GM18520 (cell line): ENCODE measurements at regions not wholly inside any gene's neighbourhood (a gene's known extent, or its start where the extent isn't known, plus 50 kb on each side); places are given as distances from the start of the nearest gene placed in this dataset.
"Not testable (repeated sequence)": the region's sequence is repeated elsewhere in the genome, so short reads cannot be mapped to it uniquely, and the experiment has no call there.

Experiments used
- ATAC-seq: cut with Tn5 transposase; IDR thresholded peaks from one replicate; pipeline ENCODE4 v1.9.1; 2021; ENCODE audit not compliant: unreplicated experiment

- ATAC-seq = no peak
These were observed 987.7 kb downstream of the TSN start for GRCh38 chr2:122743021-122743675.

GRCh38 chr2:122745603-122746002 lies 990.2 kb downstream of the TSN start:
- no peak for ATAC-seq

DNA sequence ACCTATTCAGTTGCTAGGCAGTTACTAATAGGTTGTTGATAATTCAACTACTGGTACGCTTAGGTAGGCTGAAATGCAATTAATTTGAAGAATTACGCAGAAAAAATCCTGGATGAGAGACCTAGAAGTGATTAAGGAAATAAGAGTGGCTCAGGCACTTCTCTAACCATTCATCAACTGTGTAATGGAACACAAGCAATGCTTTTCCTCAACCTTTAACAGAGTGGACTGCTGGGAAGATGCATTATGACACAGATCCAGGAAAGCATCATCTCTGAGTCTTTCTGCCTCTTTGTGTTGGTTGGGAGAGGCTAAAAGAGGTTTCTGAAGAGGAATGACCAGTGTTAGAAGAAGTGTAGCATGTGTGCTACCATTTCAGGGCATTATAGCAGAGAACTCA lies 992.2 kb downstream of the TSN start:
- ATAC-seq = no peak

- ATAC-seq = no peak
These were observed 993.1 kb downstream of the TSN start for GRCh38 chr2:122748552-122749011.

DNA sequence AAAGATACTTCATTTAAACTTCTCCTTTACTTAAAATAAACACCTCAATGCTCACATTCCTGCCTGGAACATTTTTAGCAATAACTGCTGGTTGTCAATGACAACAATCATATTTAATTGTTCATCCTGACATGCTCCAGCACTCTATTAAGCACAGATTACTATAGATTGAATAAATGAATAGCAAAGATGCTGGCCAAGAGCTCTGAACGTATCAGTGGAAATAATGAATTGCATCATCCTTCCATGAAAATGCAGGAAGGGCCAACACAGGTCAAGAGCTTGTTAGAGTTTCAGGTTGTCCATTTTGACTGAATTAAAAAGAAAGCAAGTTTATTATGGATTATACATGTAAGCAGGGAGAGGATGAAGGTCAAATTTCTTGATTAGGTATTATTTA lies 994.0 kb downstream of the TSN start:
- ATAC-seq = no peak

DNA sequence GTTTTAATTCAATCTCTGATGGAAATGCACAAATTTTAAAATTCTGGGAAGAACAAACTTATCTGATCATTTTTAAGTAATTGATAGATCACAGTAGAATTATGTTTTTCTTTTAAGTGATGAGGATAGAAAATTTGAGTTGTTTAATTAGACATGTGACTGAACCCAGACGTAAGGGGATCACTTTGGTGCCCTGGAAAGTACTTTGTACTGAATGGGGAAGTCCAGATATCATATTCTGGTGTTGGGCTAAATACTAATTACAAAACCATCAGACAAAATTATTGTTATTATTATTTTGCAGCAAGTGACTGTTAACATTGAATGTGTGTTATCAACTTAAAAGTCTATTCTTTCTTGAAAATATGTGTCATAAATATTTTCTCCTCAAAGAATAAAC lies 994.6 kb downstream of the TSN start:
- no peak for ATAC-seq

DNA sequence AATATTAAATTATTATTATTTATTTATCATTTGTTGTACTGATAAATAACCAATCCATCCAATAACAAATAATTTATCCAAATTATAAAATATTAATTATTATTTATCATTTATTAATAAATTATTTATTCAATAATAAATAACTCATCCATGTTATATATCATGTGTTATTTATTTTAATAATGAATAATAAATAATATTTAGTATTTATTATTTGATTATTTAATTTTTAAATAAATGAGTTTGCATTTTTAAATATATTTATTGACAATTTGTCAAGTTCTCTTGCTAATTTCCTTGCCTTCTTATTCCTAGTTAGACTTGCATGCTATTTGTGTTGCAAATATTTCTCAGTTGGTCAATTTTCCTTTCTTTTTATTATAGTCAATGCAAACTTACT lies 995.4 kb downstream of the TSN start:
- no peak for ATAC-seq

GRCh38 chr2:122753336-122753735 lies 997.9 kb downstream of the TSN start:
- ATAC-seq = no peak

- no peak for ATAC-seq
These were observed 999.1 kb downstream of the TSN start for GRCh38 chr2:122754561-122754960.

DNA sequence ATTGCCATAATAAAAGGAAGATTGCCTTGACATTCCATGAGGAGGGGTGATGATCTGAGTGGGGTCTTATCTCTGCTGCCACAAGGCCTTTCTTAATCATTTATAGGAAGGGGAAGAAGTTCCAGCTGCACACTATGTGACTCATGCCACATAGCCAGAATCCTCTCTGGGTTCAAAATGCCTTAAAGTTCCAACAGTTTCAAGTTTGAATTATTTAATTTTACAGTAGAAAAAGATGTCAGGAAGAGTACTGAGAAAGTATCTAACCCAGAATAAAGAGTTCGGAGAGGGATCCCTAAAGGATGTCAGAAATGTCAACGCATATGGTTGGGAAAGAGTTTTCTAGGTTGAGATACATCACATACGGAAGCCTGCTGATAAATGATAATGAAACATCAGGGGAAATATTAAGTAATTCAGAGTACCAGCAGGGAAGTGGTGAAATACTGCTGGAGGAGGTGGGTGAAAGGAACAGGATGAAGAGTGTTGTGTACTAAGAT lies 999.9 kb downstream of the TSN start:
- ATAC-seq = no peak

- no peak for ATAC-seq
These were observed 1003.5 kb downstream of the TSN start for GRCh38 chr2:122758967-122759366.

DNA sequence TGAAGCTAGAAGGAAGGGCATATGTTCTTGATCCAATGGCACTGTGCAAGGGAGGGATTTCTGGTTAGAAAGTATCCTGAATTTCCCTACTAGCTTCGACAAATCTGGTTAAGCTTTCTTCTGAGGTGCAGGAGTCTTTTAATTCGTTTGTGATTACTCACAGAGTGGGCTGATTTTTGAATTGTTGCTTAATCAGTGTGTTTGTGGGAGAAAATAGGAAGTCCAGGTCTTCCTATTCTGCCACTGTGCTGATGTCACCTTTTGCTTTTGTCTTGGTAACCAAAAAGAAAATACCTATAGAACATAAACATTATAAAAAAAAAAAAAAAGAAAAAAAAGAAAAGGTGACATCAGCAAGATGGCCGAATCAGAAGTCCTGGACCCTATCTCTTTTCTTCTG lies 1008.6 kb downstream of the TSN start:
- ATAC-seq = no peak

DNA sequence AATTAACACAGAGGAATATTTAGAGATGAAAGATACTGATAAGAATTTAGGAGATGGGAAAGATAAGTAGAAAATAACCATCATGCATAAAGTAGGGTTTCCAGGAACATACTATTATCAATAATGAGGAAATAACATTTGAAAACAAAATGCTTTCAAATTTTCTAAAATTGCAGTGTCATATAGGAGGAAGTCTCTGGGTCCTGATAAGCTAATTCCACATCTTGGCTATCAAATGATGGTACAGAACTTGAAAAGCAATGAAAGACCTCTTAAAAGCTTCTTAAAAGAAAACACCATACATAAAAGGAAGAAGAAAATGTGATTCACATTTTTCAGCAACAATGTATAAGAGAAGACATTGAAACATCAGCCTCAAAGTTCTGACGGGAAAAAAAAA lies 1024.8 kb downstream of the TSN start:
- no peak for ATAC-seq

- no peak for ATAC-seq
These were observed 1038.6 kb downstream of the TSN start for GRCh38 chr2:122794100-122794499.

GRCh38 chr2:122795763-122796162 lies 1040.3 kb downstream of the TSN start:
- ATAC-seq = no peak

DNA sequence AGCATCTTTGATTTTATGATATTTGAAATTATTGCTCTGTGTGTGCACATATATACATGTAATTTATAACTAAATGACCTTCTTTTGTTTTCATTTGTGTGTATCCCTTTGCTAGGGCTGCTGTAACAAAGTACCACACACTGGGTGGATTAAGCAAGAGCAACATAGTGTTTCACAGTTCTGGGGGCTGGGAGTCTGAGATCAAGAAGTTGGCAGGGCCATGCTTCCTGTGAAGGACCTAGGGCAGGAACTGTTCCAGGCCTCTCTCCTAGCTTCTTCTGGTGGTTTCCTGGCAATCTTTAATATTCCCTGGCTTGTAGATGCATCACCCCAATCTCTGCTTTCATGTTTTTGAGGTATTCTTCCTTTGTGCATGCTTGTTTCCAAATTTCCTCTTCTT lies 1043.9 kb downstream of the TSN start:
- ATAC-seq = no peak

DNA sequence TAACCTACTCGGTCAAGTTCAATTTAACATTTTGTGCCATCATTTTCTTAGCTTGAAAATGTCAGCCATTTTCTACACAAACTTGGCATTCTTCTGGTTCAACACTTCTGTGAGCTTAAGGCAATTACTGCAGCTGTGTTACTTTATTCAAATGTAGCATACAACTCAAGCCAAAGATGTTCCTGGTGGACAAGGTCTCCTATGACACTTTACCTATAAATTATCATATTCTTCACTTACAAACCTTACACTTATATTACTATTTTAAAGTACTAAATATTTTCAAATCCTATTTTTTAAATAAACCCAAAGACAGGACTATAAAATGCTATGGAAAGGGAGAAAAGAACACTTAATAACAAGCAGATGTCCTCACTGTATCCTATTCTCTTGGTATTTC lies 1045.3 kb downstream of the TSN start:
- no peak for ATAC-seq

DNA sequence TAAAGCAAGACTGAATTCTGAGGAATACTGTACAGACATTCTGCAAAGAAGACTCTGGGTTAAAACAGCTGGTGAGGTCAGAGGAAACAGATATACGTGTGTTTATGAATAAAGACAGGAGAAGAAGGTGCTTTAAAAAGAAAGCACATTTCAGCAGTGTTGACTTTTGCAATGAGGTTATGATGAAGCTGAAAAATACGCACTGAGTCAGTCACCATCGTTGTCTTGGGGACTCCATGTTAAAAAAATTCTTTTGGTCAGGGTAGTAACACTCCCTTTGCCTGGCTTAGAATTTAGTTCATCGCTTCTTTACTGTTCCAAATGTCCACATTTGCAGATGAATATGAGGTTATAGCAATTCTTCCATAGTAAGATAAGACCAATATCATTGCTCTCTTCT lies 1049.0 kb downstream of the TSN start:
- no peak for ATAC-seq

GRCh38 chr2:122805346-122805745 lies 1049.9 kb downstream of the TSN start:
- no peak for ATAC-seq

DNA sequence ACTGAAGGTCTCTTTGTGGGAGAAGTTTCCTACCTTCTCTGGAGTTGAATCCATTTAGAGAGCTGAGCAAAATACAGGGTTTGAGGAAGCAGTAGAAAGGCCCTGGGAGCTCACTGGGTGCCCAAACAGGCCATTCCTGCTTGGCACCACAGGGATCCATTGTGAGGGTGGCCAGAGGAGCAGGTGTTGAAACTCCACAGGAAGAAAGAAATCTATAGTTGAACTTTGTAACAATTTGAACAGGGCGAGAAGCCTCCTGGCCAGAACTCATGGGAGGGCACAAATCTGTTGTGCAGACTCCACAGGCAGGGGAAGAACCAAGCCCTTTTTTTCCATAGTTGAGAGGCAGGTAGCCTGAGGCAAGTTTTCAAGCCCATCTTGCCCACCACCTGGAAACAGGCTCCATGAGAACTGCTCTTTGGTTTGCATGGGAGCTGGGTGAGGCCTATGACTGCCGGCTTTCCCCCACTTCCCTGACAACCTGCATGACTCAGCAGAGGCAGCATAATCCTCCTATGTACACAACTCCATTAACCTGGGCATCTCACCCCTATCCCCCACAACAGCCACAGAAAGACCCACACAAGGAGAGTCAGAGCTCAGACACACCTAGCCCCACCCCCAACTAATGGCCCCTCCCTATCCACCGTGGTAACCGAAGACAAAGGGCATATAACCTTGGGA lies 1053.0 kb downstream of the TSN start:
- ATAC-seq = no peak

GRCh38 chr2:122812214-122812613 lies 1056.8 kb downstream of the TSN start:
- ATAC-seq = not testable (repeated sequence)

- no peak for ATAC-seq
These were observed 1059.7 kb downstream of the TSN start for GRCh38 chr2:122815120-122815519.

GRCh38 chr2:122816803-122817202 lies 1061.4 kb downstream of the TSN start:
- no peak for ATAC-seq
